CD4-positive, alpha-beta T cell treated with Interferon gamma for 1 hour (primary cell): ENCODE measurements at regions not wholly inside any gene's neighbourhood (a gene's known extent, or its start where the extent isn't known, plus 50 kb on each side); places are given as distances from the start of the nearest gene placed in this dataset.

Source experiments
- DNase-seq: peaks from one replicate; pipeline ENCODE4 v3.0.0-alpha.2; 2020

DNA sequence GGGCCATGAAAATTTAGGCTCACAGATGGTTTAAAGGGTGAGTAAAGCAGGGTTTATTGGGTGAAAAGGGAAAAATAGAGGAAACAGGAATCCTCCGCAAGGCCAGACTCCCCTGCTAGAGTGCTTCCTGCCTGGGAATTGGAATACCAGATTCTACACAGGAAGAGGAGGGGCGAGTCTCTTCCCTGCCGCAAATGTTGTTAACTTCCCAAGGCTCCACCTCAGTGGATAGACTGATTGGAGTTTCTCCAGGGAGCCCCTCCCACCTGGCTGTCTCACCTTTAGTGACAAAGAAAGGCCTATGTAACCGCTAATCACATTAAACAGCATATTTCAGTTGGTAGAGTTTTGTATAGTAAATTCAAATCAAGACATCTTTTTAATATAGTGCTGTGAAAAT lies 1450.1 kb downstream of the KCNT2 start:
- no peak for DNase-seq

DNA sequence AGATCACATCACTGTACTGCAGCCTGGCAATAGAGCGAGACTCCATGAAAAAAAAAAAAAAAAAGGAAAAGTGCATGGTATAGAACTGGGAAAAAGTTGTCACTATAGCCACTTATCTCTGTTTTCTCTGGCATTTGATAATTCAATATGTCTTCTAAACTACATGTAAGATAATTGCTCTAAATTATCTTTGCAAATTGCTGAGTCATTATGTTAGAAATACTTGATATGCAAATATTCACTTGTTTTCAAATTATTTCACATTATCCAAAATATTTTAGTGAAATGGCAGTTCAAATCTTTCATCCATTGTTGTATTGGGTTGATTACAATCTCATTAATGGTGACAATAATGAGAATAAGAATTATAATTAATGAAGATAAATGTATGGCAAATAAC lies 1455.1 kb downstream of the KCNT2 start:
- DNase-seq, result no peak

DNA sequence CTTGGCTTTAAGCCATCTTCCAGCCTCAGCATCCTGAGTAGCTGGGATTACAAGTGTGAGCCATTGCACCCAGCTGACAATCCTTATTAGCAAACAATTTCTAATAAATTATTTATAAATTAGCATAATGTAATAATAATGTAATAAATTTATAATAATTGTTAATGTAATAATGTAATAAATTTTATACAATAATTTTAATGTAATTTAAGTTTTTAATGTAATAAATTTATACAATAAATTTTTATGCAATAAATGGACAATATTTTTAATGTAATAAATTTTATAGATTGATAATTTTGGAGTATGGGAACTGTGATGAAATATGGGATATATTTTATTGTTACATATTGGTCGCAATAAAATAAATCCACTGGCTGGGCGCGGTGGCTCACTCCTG lies 1457.5 kb downstream of the KCNT2 start:
- DNase-seq, result no peak

DNA sequence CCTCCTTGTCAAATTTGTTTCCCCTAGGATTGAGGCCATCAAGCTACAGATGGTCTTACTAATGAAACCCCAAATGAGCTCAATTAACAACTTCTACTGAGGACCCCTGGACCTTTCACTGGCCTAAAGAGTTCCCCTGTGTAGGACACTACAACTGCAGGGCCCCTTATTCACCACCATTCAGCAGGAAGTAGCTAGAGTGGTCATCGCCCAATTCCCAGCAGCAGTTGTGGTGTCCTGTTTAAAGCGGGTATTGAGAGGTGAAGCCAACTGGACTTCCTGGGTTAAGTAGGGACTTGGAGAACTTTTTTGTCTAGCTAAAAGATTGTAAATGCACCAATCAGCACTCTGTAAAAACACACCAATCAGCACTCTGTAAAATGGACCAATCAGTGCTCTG lies 1466.9 kb downstream of the KCNT2 start:
- no peak for DNase-seq

DNA sequence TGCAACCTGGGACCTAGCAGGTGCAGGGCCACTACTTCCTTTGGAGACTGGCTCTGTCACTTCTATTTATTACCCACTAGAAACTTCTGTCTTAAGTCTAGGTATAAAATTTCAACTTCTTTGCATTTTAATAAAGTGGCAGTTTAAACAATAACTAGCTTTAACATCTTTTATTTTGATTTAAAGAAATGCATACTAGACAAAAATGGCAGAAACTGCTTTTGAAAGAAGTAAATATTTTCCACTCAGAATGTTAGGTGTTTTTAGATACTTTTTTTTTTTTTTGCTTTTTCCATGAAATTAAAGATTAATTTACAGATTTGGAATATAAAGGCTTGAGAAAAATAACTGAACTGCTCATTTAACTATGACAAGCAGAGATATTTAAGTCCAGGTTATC lies 1477.6 kb downstream of the KCNT2 start:
- DNase-seq, result no peak

DNA sequence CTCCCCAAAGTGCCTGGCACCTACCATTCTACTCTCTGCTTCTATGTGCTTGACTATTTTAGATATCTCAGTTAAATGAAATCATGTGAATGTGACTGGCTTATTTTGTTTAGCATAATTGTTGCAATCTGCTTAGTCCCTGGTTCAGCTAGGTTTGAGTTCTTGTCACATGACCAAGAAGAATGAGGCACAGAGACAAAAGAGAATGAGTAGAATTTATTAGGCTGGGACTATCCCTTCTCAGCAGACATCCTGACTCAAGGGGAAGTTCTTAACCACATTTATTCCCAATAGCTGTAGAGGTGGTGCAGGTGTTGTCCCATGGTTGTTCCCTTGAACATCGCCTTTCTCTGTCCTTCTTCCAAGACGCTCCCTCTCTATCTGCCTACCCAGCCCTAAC lies 1485.7 kb downstream of the KCNT2 start:
- no peak for DNase-seq

DNA sequence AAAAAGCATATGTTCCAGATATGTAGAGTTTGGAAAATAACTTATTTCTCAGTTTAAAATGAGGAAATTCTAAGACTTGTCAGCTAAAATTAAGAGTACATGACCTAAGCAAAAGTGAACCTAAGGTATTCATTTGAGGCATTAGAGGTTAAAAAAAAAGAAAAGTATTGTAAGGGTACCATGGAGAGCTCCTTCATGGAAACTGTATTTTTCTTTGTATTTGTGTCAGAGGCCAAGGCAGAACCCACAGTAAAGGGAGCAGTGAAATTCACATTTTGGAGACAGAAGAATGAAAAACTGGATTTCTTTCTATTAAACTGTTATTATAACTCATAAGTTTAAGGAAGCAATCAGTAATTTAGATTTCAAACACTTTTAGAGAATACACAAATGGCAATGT lies 1494.8 kb downstream of the KCNT2 start:
- DNase-seq, result no peak

DNA sequence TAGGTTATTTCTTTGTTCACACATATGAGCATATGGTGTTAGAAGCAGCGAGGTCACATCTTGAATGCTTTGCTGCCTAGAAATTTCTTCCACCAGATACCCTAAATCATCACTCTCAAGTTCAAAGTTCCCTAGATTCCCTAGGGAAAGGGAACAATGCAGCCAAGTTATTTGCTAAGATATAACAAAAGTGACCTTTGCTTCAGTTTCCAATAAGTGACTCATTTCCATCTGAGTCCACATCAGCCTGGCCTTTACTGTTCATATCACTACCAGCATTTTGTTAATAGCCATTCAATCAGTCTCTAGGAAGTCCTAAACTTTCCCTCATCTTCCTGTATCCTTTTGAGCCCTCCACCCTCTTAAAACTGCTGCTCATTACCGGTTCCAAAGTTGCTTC lies 1502.5 kb downstream of the KCNT2 start:
- DNase-seq, result no peak

DNA sequence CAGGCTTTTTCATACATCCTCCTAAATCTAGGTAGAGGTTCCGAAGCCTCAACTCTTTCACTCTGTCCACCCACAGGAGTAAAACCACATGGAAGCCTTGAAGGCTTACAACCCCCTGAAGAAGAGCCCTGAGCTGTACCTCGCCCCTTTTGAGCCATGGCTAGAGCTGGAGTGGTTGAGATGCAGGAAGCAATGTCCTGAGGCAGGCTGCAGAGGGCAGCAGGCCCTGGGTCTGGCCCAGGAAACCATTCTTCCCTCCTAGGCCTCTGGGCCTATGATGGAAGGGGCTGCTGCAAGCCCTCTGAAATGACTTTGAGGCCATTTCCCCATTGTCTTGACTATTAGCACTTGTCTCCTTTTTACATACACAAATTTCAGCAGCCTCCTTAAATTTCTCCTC lies 1503.0 kb downstream of the KCNT2 start:
- DNase-seq, result no peak

DNA sequence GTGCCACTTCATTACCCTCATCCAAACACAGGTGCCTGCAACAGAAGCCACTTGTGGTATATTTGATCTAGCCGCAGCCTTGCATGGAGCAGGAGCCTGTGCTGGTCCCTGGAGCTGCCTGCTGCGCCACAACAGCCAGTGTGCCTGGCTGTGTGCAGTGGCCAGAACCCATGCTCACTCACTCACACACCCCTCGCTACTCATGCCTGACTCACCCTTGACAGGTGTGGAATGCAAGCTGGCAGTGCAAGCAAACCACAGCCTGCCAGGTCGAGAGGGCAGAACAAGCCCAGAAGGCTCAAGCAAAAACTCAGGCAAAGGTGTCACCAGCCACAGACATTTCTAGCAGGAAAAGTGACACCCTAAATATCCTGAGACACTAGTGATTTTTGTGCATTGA lies 1510.9 kb downstream of the KCNT2 start:
- DNase-seq, result no peak

DNA sequence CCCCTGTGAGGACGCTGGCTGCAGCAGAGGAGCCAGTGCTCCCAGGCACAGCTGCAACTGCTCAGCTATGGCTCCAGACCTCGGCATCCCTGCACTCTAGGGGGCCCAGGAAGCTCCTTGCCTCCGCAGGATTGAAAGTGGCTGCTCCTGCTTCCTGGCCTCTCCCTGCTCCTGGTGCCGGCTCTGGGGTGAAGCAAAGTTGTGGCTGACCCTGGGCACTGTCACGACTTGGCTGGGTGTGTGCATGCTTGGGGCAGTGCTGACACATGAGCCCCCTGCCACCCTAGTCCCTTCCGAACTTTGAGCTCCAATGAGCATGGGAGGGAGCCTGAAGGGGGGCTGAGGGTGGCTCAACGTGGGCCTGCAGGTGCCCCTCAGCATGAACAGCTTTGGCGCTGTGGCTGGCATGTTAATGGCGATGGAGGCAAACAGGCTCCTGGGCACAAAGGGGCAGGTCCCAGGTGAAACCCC lies 1512.2 kb downstream of the KCNT2 start:
- no peak for DNase-seq

DNA sequence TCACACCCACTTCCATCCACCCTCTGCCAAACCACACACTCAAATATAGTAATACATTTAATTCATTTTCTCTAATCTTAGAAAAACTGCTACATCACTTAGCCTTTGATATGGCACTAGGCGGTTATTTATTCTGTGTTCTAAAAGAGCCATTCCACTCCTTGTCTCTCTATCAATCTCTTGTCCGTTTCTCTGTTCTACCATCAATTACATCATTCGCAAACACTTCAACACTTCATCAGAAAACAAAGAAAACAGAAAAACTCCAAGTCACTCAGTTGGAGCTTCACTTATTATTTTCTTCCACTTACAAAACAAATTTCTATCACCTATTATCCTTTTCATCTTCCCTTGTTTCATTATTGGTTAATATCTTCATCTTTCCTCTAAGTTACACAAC lies 1523.0 kb downstream of the KCNT2 start:
- no peak for DNase-seq

DNA sequence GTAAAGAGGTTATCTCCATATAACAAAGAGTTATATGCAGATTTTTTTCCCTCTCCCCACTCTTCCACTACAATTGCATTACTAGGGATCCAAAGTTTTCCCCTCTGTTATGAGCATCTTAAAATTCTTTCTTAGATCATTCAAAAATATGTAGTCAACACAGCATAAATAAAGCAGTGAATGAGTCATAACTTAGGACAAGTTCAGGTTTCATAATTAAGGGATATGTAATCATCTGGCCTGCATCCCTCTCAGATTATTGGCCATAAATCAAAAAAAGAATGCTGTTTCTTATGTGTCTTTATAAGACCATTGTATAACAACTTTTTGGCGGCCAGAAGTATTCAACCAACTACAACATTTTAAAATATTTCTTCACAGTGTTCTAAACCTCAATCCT lies 1526.1 kb downstream of the KCNT2 start:
- DNase-seq, result no peak

DNA sequence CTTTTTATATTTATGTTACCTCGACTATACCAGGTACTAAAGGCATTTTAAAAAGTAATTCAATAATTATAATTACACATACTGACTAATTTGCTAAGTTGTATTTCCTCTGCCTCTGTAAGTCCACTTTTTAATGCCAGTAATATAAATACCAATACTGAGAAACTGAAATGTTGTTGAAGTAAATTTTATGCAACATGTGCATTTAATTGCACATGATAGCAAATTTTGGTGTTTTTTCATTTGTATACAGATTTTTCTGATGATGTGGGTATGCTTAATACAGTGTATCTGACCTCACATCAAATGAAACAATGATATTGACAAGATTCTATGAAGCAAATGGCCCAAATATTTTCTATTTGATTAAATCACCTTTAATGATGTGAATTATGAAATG lies 1531.6 kb downstream of the KCNT2 start:
- no peak for DNase-seq

DNA sequence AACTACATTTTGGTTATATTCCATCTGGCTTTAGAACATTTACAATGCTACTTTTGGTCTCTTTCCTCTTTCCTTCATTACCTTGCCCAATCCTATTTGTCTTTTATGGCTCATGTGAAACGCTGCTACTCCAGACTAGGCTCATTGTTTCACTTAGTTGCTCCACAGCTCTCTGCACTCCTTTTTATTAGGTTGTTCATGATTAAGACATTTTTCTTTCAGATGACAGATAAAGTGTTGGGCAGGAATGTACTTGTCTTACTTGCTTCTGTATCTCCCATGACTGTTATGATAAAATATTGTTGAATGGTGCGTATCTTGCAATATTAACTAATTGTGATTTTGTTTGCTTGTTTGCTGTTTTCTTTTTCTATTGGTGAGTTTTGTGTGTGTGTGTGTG lies 1532.3 kb downstream of the KCNT2 start:
- DNase-seq, result no peak

DNA sequence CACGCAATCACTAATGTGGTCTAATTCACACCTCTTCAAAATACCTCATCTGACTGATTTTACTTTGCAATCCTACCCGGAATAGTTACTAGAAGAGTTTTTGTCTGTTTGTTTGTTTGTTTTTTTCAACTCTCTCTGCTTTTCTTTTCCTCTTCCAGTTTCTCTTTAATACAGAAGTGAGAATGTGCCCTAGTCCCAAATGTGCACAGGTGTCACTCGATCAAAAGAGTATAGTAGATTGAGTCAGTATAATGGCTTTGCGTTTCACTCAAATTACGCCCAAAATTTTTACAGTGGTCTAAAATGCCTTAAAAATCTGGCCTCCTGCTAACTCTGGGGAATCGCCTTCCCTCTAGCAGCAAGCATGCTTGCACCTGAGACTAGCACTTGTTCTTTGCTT lies 1536.8 kb downstream of the KCNT2 start:
- DNase-seq, result no peak

DNA sequence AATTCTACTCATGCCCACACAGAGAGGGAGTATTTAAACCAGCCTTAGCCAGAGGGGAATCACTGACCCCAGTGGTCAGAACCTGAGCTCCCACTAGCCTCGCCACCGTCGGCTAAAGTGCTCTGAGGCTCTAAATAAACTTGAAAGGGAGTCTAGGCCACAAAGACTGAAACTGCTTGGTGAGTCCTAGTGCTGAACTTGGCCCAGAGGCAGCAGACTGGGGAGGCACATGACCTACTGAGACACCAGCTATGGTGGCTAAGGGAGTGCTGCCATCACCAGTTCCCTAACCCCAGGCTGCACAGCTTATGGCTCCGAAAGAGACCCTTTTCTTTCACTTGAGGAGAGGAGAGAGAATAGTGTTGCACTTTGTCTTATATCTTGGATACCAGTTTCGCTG lies 1542.8 kb downstream of the KCNT2 start:
- DNase-seq, result no peak

DNA sequence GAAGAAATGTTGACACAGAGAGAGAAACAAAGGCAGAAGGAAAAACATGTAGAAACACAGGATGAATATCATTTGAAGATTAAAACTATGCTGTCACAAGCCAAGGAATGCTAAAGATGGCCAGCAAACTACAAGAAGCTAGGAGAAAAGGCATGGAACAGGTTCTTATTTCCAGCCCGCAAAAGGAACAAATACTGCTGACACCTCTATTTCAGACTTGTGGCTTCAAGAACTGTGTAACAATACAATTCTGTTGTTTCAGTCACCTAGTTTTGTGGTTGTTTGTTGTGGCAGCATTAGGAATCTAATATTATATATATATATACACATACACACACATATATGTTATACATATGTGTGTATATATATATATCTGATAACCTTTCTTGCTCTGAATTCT lies 1543.9 kb downstream of the KCNT2 start:
- no peak for DNase-seq

DNA sequence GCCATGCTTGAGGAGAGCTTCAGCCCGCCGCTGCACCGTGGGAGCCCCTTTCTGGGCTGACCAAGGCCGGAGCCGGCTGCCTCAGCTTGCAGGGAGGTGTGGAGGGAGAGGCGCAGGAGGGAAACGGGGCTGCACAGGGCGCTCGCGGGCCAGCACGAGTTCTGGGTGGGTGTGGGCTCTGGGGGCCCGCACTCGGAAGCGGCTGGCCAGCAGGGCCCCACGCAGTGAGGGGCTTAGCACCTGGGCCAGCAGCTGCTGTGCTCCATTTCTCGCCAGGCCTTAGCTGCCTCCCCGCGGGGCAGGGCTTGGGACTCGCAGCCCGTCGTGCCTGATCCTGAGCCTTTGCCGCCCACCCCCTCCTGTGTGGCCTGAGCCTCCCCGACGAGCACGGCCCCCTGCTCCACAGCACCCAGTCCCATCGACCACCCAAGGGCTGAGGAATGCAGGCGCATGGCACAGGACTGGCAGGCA lies 1554.0 kb downstream of the KCNT2 start:
- DNase-seq, result no peak

DNA sequence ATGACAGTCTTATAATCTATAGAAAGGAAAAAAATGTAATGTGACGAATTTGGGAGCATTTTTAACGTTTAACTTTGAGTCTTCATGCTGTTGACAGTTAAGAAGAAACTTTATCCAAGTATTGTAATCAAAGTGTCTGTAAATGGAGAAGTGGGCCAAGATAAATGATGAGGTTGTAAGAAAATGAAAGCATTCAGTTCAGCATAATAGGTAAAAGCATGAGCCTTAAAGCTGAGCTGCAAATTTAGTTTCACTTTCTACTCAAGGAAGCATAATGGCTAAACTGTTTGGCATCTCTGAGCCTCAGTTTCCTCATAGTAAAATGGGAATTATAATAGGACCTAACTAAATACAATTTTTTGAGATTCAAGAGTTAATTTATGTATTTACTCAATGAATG lies 1554.8 kb downstream of the KCNT2 start:
- no peak for DNase-seq

DNA sequence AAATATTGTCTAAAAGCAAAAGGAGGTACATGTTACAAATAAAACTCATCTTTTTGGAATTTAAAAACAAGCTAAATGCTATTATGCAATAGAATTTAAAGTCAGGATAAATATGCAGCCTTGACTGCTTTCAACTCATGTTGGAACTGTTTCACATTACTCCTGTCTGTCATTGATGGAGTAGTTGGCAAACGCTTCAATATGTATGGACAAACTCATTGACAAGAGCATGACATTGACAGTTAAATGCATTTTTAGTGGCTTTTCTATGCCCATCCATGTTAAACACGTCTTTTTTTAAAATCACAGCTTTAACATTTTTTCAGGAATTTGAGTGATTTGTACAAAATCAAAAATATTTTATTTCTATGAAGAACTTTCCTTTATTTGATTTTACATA lies 1560.5 kb downstream of the KCNT2 start:
- DNase-seq, result no peak

DNA sequence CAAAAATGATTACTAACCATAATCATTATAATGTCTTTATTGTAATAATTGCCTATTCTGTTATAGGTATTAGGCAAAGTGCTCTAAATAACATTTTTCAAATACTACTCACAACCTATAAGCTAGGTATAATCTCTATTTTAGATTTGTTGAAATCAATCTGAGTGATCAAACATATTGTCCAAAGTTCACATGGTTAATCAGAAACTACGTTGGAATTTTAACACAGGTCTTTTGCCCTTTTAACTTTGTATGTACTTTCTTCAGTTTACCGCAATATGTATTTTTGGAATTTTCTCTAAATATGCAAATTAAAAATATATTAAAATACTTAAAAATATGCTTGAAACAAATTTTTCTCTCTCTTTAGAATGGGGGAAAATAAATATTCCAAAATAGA lies 1563.2 kb downstream of the KCNT2 start:
- DNase-seq, result no peak

DNA sequence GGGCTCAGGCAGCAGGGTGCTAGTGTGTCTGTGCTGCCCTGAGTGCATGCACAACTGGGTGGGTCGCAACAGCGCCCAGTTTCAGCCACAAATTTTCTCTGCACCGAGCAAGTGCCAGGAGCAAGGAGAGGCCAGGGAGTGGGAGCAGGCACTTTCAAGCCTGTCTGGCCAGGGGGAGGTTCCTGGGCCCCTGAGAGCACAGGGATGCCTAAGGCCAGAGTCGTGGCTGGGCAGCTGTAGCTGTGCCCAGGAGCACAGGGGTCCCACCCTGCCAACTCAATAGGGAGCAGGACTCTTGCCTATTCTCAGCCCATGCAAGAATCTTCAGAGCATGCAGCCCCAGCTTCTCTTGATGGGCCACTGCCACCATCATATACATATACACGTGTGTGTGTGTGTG lies 1577.4 kb downstream of the KCNT2 start:
- no peak for DNase-seq

DNA sequence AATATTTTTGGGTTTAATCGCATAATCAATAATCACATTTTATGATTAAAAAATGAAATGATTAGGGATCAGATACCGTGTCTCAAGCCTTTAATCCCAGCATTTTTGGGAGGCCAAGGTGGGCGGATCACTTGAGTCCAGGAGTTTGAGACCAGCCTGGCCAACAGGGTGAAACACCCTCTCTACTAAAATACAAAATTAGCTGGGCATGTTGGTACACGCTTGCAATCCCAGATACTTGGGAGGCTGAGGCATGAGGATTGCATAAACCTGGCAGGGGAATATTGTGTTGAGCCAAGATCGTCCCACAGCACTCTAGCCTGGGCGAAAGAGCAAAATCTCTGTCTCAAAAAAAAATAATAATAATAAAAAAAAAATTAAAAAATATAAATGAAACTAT lies 1581.4 kb downstream of the KCNT2 start:
- no peak for DNase-seq

DNA sequence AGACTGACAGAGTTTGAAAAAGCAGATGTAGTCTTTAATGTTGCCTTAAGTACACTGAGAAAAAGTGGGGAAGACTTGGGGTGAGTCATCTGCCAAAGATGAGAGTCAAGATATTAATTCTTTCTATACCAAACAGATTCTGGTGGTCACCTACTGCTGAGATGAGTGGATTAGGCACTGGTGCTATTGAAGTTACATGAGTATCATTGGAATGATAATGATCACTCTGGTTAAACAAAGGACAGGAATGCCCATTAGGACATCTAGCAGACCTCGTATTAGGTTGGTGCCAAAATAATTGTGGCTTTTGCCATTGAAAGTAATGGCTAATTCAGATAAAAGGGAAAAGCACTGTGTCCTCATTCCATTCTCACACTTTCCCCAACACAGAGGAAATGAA lies 1588.9 kb downstream of the KCNT2 start:
- DNase-seq, result no peak

DNA sequence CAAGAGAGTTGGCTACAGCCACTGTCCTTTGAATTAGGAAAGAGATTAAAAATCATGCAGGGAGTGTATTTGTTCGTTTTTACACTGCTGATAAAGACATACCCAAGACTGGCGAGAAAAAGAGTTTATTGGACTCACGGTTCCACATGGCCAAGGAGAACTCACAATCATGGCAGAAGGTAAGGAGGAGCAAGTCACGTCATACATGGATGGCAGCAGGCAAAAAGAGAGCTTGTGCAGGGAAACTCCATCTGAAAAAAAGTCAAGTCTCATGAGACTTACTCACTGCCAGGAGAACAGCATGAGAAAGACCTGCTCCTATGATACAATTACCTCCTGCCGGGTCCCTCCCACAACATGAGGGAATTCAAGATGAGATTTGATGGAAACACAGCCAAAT lies 1595.2 kb downstream of the KCNT2 start:
- no peak for DNase-seq
